Neural crest cell (in vitro differentiated cells): ENCODE measurements at regions not wholly inside any gene's neighbourhood (a gene's known extent, or its start where the extent isn't known, plus 50 kb on each side); places are given as distances from the start of the nearest gene placed in this dataset.

Experiments
- DNase-seq: peaks from one replicate; pipeline ENCODE4 v3.0.0; 2021; ENCODE audit warnings: low read depth, mixed read lengths, low spot score
- H3K27ac Mint-ChIP-seq: one replicate; pipeline ENCODE4 v1.8.0; 2021; ENCODE audit warnings: mild to moderate bottlenecking, mixed read lengths; ENCODE audit not compliant: unreplicated experiment
- H3K27me3 Mint-ChIP-seq: 2 replicates; pipeline ENCODE4 v1.8.0; 2021; ENCODE audit warnings: low read depth, mild to moderate bottlenecking, mixed read lengths
- H3K36me3 Mint-ChIP-seq: 2 replicates; pipeline ENCODE4 v1.8.0; 2021; ENCODE audit warnings: low read depth, mild to moderate bottlenecking, mixed read lengths
- H3K4me1 Mint-ChIP-seq: 2 replicates; pipeline ENCODE4 v1.8.0; 2021; ENCODE audit warnings: mixed read lengths
- H3K4me3 Mint-ChIP-seq: one replicate; pipeline ENCODE4 v1.8.0; 2021; ENCODE audit warnings: mild to moderate bottlenecking, mixed read lengths
- H3K9me3 Mint-ChIP-seq: 2 replicates; pipeline ENCODE4 v1.8.0; 2021; ENCODE audit warnings: mixed read lengths
- CTCF ChIP-seq: fragments of 200-600 bp; sonication (generic); conservative IDR thresholded peaks from 2 replicates; pipeline ENCODE4 v1.5.0; 2021; ENCODE audit warnings: antibody characterized with exemption, mild to moderate bottlenecking

GRCh38 chr11:11757909-11758308, 83.9 kb upstream of the USP47 start:
- no peaks in the 10 kb centered on the region for H3K36me3 Mint-ChIP-seq
- DNase-seq = no peak
- H3K27me3 Mint-ChIP-seq = no peaks in the 10 kb centered on the region
- no peak for TF ChIP-seq CTCF
- no peak overlapping the region for H3K4me3 Mint-ChIP-seq
- peaks cover 5% of the 10 kb centered on the region for H3K4me1 Mint-ChIP-seq
- no peaks in the 10 kb centered on the region for H3K9me3 Mint-ChIP-seq
- H3K27ac Mint-ChIP-seq = no peak overlapping the region

- no peak for DNase-seq
- no peak overlapping the region for H3K27ac Mint-ChIP-seq
- H3K36me3 Mint-ChIP-seq = no peaks in the 10 kb centered on the region
- H3K4me3 Mint-ChIP-seq = no peak overlapping the region
- H3K4me1 Mint-ChIP-seq = peaks cover 5% of the 10 kb centered on the region
- TF ChIP-seq CTCF = no peak
- H3K9me3 Mint-ChIP-seq = no peaks in the 10 kb centered on the region
- no peaks in the 10 kb centered on the region for H3K27me3 Mint-ChIP-seq
Observed at GRCh38 chr11:11756718-11757117, 85.1 kb upstream of the USP47 start.

- no peaks in the 10 kb centered on the region for H3K9me3 Mint-ChIP-seq
- H3K4me1 Mint-ChIP-seq = peaks cover 5% of the 10 kb centered on the region
- no peaks in the 10 kb centered on the region for H3K36me3 Mint-ChIP-seq
- H3K27me3 Mint-ChIP-seq = no peaks in the 10 kb centered on the region
- no peak overlapping the region for H3K27ac Mint-ChIP-seq
- no peak for DNase-seq
- no peak for TF ChIP-seq CTCF
- no peak overlapping the region for H3K4me3 Mint-ChIP-seq
Observed at GRCh38 chr11:11755871-11756270, 85.9 kb upstream of the USP47 start.

- Mint-ChIP-seq H3K27ac (no peak overlapping the region), H3K4me3 (no peak overlapping the region), H3K27me3 (no peaks in the 10 kb centered on the region), H3K36me3 (peaks cover 2% of the 10 kb centered on the region), H3K9me3 (peaks cover 5% of the 10 kb centered on the region), H3K4me1 (peaks cover 5% of the 10 kb centered on the region)
- TF ChIP-seq CTCF = no peak
- no peak for DNase-seq
Observed at GRCh38 chr11:11752679-11753078, 89.1 kb upstream of the USP47 start.

GRCh38 chr11:11750017-11750878, 91.5 kb upstream of the USP47 start:
- Mint-ChIP-seq H3K36me3 (peaks cover 5% of the 10 kb centered on the region), H3K9me3 (peaks cover 8% of the 10 kb centered on the region), H3K27me3 (no peaks in the 10 kb centered on the region), H3K4me1 (no peaks in the 10 kb centered on the region), H3K27ac (no peak overlapping the region), H3K4me3 (no peak overlapping the region)
- no peak for DNase-seq
- TF ChIP-seq CTCF = no peak
